Lung microvascular endothelial cell (primary cell): ENCODE measurements at regions not wholly inside any gene's neighbourhood (a gene's known extent, or its start where the extent isn't known, plus 50 kb on each side); places are given as distances from the start of the nearest gene placed in this dataset.

ENCODE experiments used
- DNase-seq, 2 donors: peaks; one replicate each; pipeline versions ENCODE4 v3.0.0 to v3.0.0-alpha.2; 2010; ENCODE audit warnings: low read depth in 2 of 2

GRCh38 chr18:78896111-78896905, 83.3 kb upstream of the SALL3 start:
- DNase-seq = no peak

- no peak for DNase-seq
Measured at GRCh38 chr18:78898066-78898465, 81.6 kb upstream of the SALL3 start.

GRCh38 chr18:78898635-78899034, 81.0 kb upstream of the SALL3 start:
- DNase-seq = no peak

- no peak for DNase-seq
Measured at GRCh38 chr18:78899241-78899640, 80.4 kb upstream of the SALL3 start.

- DNase-seq = no peak
Measured at GRCh38 chr18:78900938-78901909, 78.4 kb upstream of the SALL3 start.

GRCh38 chr18:78901923-78902794, 77.5 kb upstream of the SALL3 start:
- DNase-seq = no peak

GRCh38 chr18:78902795-78903435, 76.7 kb upstream of the SALL3 start:
- DNase-seq = no peak

GRCh38 chr18:78903436-78904178, 76.0 kb upstream of the SALL3 start:
- DNase-seq = no peak

GRCh38 chr18:78904179-78904531, 75.5 kb upstream of the SALL3 start:
- DNase-seq = no peak

GRCh38 chr18:78905334-78905733, 74.3 kb upstream of the SALL3 start:
- no peak for DNase-seq

- DNase-seq = no peak
Measured at GRCh38 chr18:78906066-78906465, 73.6 kb upstream of the SALL3 start.

GRCh38 chr18:78908462-78909260, 71.0 kb upstream of the SALL3 start:
- no peak for DNase-seq

GRCh38 chr18:78911751-78912283, 67.8 kb upstream of the SALL3 start:
- no peak for DNase-seq

GRCh38 chr18:78912336-78912735, 67.3 kb upstream of the SALL3 start:
- DNase-seq = no peak

- DNase-seq = no peak
Measured at GRCh38 chr18:78912844-78913243, 66.8 kb upstream of the SALL3 start.

- DNase-seq = no peak
Measured at GRCh38 chr18:78913395-78913794, 66.2 kb upstream of the SALL3 start.

GRCh38 chr18:78913830-78914231, 65.8 kb upstream of the SALL3 start:
- DNase-seq = no peak

GRCh38 chr18:78914249-78914935, 65.2 kb upstream of the SALL3 start:
- no peak for DNase-seq
